Epithelial cell of prostate (primary cell): ENCODE measurements at regions not wholly inside any gene's neighbourhood (a gene's known extent, or its start where the extent isn't known, plus 50 kb on each side); places are given as distances from the start of the nearest gene placed in this dataset.

Source experiments
- DNase-seq: peaks from one replicate; pipeline ENCODE4 v3.0.0-alpha.2; 2011; ENCODE audit warnings: low read depth, low spot score
- H3K27ac ChIP-seq: fragments of 450-650 bp; 2 replicates; pipeline ENCODE4 v1.5.1; 2017; ENCODE audit warnings: mild to moderate bottlenecking

GRCh38 chr17:68812876-68813584 is 142.2 kb downstream of the ABCA8 start:
- no peak for DNase-seq

DNA sequence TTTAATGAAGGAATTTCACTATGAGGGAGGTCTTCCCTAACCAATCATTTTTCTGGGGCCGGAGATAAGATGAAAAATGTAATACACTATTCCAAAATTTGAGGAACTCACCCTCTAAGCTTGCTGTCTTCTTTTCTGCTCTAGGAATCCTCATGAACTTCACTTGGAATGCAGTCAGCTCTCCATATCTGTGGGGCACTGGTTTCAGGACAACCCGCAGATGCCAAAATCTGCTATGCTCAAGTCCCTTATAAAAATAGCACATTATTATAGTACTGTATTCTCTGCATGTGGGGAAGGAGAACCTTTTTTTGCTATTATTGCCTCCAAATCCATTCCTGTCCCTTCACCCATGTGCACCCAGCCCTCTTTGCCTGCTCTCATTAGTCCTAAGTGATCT is 146.0 kb downstream of the ABCA8 start:
- DNase-seq: no peak
- H3K27ac ChIP-seq: no peak overlapping the region

More at GRCh38 chr17:68812876-68813584, 142.2 kb downstream of the ABCA8 start:
- H3K27ac ChIP-seq: no peak overlapping the region

GRCh38 chr17:68807998-68808772 is 147.0 kb downstream of the ABCA8 start:
- no peak for DNase-seq
- H3K27ac ChIP-seq: no peak overlapping the region

DNA sequence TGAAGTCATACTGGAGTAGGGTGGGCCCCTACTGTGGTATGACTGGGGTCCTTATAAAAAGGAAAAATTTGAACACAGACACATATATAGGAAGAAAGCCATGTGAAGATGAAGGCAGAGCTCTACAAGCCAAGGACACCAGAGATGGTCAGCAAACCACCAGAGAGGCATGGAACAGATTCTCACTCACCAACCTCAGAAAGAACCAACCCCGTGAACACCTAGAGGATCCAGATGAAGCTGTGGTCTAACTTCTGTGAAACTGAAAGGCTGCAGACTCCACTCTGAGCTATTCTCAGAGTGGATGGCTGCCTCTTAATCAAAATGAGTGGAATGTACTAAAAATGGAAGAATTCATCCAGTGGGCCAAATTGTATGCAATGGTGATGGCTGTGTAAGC is 149.6 kb downstream of the ABCA8 start:
- no peak for DNase-seq
- H3K27ac ChIP-seq: no peak overlapping the region

DNA sequence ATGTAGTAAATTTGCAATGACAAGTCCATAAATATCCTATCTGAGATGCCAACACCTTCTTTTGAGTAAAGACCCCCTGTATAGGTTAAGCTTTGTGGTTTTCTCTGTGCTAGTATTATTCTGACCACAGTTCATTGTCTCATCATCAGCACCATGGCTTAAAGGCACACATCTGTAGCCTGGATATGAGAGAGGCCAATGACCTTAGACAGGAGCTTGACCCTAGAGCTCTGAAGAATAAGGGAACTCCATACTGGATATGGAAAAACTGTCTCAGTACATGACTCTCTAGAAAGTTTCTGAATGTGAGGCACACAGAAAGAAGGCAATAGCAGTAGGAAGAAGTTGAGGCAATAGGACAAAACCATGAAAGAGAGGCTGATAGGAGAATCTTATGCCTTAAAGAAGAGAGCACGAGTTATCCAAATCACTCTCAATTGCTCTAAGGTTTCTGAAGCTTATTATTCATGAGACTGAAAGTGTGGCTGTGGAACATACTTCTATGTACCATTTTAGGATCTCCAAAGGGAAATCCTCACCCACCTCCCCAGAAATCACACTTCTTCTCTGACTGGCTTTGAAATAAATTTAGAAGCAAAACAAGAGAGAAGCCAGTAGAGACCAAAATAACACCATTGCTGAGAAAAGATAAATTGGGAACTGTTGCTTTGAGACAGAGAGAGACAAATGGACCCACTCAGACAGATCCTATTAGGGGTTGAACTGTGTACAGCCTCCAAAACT is 150.2 kb downstream of the ABCA8 start:
- DNase-seq: no peak
- H3K27ac ChIP-seq: no peak overlapping the region

- DNase-seq: no peak
- no peak overlapping the region for H3K27ac ChIP-seq
These were observed 151.8 kb downstream of the ABCA8 start for GRCh38 chr17:68803164-68803929.

- no peak overlapping the region for H3K27ac ChIP-seq
These were observed 153.6 kb downstream of the ABCA8 start for GRCh38 chr17:68801335-68802247.

GRCh38 chr17:68800751-68801150 is 154.4 kb downstream of the ABCA8 start:
- DNase-seq: no peak
- H3K27ac ChIP-seq: no peak overlapping the region

More at GRCh38 chr17:68801335-68802247, 153.6 kb downstream of the ABCA8 start:
- no peak for DNase-seq

DNA sequence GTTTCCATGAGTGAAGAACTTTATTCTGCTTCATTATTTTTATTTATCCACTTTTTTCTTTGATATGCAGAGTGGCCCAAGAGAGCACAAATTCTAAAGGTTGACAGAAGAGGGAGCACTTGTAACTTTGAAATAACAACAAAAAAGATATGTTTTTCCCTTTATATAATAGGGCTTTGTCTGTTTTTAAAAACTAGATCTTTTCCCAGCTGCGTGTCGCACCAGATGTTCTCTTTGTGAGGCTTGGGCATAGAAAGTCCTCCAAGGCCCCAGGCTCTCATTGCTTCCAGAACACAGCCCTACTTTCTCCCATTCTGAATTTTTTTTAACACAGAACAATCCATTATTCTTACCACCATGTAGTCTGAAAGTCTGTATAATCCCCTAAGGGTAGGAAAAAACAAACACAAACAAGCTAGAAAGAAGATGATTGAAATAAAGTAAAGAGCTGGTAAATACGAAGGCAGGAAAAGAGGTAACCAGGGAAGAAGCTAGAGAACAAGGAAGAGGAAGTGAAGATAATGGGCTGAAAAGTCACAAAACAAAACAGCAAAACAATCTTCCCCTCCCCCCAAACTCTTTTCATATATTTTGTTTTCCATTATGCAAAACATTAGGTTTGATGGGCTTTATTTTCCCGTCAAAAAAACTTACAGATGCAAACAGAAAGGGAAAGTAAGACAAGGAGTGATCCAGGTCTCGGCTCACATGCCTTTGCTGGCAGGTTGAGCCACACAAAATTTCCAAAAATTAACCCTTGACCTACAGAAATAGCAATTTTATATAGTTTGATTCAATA is 160.4 kb downstream of the ABCA8 start:
- no peak overlapping the region for H3K27ac ChIP-seq
- DNase-seq: no peak

DNA sequence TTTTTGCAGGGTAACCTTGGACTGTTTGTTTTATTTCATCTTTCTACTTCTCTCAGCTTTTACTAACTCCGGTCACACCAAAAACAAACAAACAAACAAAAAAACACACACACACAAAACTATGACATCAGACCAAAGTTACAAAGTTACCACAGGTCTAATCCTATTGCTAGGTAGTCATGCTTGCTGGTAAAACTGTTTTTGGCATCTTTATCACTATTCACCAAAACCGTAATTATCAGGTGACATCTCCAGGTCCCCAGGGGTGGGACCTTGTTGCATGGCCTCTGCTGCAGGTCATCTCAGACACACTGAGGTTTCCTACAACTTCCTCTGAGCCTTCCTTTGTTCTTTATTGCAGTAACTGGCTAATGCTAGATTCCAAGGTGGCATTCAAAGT is 162.3 kb downstream of the ABCA8 start:
- no peak overlapping the region for H3K27ac ChIP-seq
- DNase-seq: no peak

- no peak for DNase-seq
- H3K27ac ChIP-seq: no peak overlapping the region
These were observed 163.0 kb downstream of the ABCA8 start for GRCh38 chr17:68792042-68792685.

DNA sequence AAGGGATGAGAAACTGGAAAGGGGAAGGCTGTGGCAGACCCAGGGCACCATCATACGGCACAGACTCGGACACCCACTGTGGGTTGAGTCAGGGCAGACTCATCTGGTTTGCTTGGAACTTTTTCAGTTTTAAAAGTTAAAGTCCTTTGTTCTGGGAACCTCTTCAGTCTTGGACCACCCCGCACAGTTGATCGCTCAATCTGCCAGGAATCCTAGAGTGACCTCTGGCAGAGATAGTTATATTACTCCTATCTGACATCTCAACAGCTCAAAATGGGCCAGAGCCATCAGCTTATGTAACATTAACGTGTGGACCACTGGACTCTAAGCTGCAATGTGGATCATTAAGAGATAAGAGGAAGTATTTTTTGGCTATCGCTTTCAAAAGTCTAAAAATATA is 164.3 kb downstream of the ABCA8 start:
- no peak overlapping the region for H3K27ac ChIP-seq
- no peak for DNase-seq

DNA sequence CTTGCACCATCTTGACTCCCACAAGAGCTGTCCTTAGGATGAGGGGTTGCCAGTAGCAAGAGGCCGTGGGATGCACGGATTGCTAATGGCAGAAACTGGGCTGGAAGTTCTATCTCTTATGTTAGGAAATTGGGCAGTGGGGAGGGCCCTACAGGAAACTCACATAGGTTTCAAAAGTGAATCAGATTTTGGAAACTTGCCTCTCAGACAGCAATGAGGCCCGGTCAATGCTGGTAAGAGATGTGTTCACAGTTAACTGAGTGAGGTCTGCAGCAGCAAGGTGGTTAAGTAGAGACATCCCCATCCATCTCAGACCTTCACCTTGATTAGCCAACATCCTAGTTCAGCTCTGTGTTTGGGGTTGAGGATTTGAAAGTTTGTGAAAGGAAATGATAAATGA is 164.7 kb downstream of the ABCA8 start:
- no peak for DNase-seq
- H3K27ac ChIP-seq: no peak overlapping the region

DNA sequence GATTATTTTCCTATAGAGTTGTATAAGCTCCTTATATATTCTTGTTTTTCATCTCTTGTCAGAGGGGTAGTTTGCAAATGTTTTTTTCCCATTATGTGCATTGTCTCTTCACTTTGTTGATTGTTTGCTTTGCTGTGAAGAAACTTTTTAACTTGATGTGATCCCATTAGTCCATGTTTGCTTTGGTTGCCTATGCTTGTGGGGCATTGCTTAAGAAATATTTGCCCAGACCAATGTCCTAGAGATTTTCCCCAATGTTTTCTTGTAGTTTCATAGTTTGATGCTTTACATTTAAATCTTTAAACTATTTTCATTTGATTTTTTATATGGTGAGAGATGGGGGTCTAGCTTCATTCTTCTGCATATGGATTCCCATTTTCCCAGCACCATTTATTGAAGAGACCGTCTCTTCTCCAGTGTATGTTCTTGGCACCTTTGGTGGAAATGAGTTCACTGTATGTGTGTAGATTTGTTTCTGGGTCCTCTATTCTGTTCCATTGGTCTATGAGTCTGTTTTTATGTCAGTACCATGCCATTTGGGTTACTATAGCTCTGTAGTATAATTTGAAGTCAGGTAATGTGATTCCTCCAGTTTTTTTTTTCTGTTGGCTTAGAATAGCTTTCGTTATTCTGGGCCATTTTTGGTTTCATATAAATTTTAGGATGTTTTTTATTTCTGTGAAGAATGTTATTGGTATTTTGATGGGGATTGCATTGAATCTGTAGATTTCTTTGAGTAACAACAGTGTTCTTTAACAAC is 165.8 kb downstream of the ABCA8 start:
- DNase-seq: no peak
- no peak overlapping the region for H3K27ac ChIP-seq

- DNase-seq: no peak
These were observed 169.4 kb downstream of the ABCA8 start for GRCh38 chr17:68785565-68786486.

GRCh38 chr17:68784431-68784830 is 170.8 kb downstream of the ABCA8 start:
- no peak for DNase-seq
- no peak overlapping the region for H3K27ac ChIP-seq

More at GRCh38 chr17:68785565-68786486, 169.4 kb downstream of the ABCA8 start:
- H3K27ac ChIP-seq: no peak overlapping the region
